ENCODE measurements at regions not wholly inside any gene's neighbourhood (a gene's known extent, or its start where the extent isn't known, plus 50 kb on each side); places are given as distances from the start of the nearest gene placed in this dataset.

DNA sequence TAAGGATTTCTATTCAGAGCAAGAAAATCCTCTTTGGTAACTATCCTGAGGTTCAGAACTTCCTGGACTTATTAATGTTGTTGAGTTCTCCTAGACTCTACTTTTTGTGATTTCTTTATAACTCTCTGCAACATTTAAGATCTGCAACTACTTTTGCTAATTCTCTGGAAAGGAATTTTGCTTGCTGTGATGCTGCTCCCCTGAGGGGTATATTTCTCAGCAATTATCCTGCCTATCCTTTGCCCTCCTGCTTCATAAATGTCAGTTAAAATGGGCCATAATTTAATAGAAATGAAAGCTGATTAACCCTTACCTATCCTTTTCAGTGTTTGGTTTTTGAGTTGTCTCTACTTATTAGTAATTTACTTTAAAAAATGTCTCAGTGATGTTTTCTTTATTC, 377.3 kb upstream of the LRRC3B start:
- H3K4me3 ChIP-seq (ENCODE audit: low read length), result no peak overlapping the region
- no peak for DNase-seq (ENCODE audit: low read depth)
- no peak for TF ChIP-seq CTCF (conservative IDR thresholded peaks at IDR 0.05; ENCODE audit: low read depth, low read length)

- TF ChIP-seq CTCF (conservative IDR thresholded peaks at IDR 0.05; ENCODE audit: low read depth, low read length), result no peak
- H3K4me3 ChIP-seq (ENCODE audit: low read length), result no peak overlapping the region
- DNase-seq (ENCODE audit: low read depth), result no peak
These were observed 375.7 kb upstream of the LRRC3B start for GRCh38 chr3:26246901-26247300.

DNA sequence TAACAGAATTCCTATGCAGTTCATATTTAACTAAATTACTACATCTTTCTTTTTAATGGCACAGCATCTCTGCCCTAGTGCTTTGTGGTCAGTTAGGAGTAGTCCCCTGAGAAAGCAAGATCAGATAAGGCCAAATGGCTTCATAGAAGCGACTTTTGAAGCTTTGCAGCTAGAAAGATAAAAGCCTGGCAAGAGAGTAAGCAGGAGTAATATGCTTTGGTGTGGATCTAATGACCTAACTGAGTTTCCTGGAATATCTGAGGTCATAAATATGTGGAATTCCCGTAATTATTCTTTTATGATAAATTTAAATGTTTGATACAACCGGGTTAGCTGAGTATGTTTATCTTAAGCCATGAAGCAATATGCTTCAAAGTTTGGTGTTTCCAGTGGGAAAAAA, 374.9 kb upstream of the LRRC3B start:
- no peak overlapping the region for H3K4me3 ChIP-seq (ENCODE audit: low read length)
- no peak for TF ChIP-seq CTCF (conservative IDR thresholded peaks at IDR 0.05; ENCODE audit: low read depth, low read length)
- no peak for DNase-seq (ENCODE audit: low read depth)

- no peak overlapping the region for H3K4me3 ChIP-seq (ENCODE audit: low read length)
- no peak for TF ChIP-seq CTCF (conservative IDR thresholded peaks at IDR 0.05; ENCODE audit: low read depth, low read length)
- no peak for DNase-seq (ENCODE audit: low read depth)
These were observed 370.6 kb upstream of the LRRC3B start for GRCh38 chr3:26252001-26252400.

- TF ChIP-seq CTCF (conservative IDR thresholded peaks at IDR 0.05; ENCODE audit: low read depth, low read length), result no peak
- H3K4me3 ChIP-seq (ENCODE audit: low read length), result no peak overlapping the region
- no peak for DNase-seq (ENCODE audit: low read depth)
These were observed 366.3 kb upstream of the LRRC3B start for GRCh38 chr3:26256224-26256623.

- no peak for DNase-seq (ENCODE audit: low read depth)
- no peak overlapping the region for H3K4me3 ChIP-seq (ENCODE audit: low read length)
- TF ChIP-seq CTCF (conservative IDR thresholded peaks at IDR 0.05; ENCODE audit: low read depth, low read length), result no peak
These were observed 363.4 kb upstream of the LRRC3B start for GRCh38 chr3:26259176-26259575.

DNA sequence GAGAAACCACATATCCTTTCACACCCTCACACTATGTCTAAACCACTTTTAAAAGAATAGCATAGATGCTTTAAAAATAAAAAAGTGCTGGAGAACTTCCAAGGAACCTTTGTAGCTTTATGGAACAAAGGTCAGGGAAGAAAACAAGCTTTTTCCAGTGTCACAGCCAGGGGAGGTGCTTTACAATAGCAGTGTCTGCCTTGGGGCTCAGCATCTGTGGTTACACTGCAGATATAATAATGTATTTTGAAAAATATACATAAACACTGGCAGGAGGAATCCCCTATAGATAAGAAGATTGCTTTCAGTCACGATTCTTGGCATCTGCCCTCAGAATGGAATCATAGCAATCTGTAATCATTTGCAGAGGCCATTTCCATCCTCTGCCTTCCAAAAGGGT, 362.4 kb upstream of the LRRC3B start:
- TF ChIP-seq CTCF (conservative IDR thresholded peaks at IDR 0.05; ENCODE audit: low read depth, low read length), result no peak
- H3K4me3 ChIP-seq (ENCODE audit: low read length), result no peak overlapping the region
- DNase-seq (ENCODE audit: low read depth), result no peak

Measured in retinal pigment epithelial cell (primary cell).